ENCODE measurements at regions not wholly inside any gene's neighbourhood (a gene's known extent, or its start where the extent isn't known, plus 50 kb on each side); places are given as distances from the start of the nearest gene placed in this dataset.

DNA sequence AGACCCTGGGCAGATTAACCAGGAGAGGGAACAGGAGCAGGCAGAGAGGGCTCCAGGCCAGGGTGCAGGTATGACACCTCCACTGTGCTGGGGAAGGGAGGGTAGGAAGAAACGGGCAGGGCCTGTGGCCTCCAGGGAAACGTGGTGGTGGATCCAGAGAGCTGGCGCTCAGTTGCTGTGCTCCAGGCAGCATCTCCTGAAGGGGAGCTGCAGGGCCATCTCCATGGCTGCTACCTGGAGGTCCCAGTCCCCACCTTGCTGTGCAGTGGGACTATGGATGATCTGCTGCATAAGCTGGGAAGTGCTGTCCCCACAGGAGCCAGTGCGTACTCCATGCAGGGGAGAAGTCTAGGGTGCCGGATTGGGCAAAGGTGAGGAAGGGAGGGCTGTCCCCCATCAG lies 125.9 kb upstream of the RUNX3 start (continued):
- no peak for TF ChIP-seq ZSCAN9 (CRISPR knock-in tag; IDR thresholded peaks at IDR 0.05; ENCODE audit: borderline replicate concordance)
- TF ChIP-seq THAP9 (CRISPR knock-in tag; IDR thresholded peaks at IDR 0.05; ENCODE audit: borderline replicate concordance): no peak
- TF ChIP-seq GPN1 (CRISPR knock-in tag; IDR thresholded peaks at IDR 0.05; ENCODE audit: borderline replicate concordance): no peak
- no peak for TF ChIP-seq ZNF841 (CRISPR knock-in tag; IDR thresholded peaks at IDR 0.05; ENCODE audit: borderline replicate concordance)
- no peak for TF ChIP-seq FOSL2 (CRISPR knock-in tag; IDR thresholded peaks at IDR 0.05)

GRCh38 chr1:25055324-25055780 lies 125.3 kb upstream of the RUNX3 start:
- ChIA-PET CTCF (ENCODE audit: low intra/inter-chr PET ratio, low total read pairs) (no interaction called here), POLR2A (no interaction called here)
- no peak overlapping the region for H3K9ac ChIP-seq (ENCODE audit: insufficient read depth, low read depth, low read length)
- no peak for FAIRE-seq
- H3K79me2 ChIP-seq (ENCODE audit: insufficient read depth, low read length): no peaks in the 10 kb centered on the region
- no peak for ATAC-seq
- WGBS (ENCODE audit: low lambda C conversion rate): 20% methylated on average over 1 of the region's 13 CpGs
- intact Hi-C loops (cut with micrococcal nuclease; ENCODE audit: unreplicated experiment): no loop called here
- no peaks in the 10 kb centered on the region for H4K20me1 ChIP-seq (ENCODE audit: insufficient read depth, low read length)
- H3K4me2 ChIP-seq (ENCODE audit: low read depth, low read length): no peak overlapping the region
- no peak overlapping the region for H3K4me3 ChIP-seq (replicated peaks in 1 of 3; ENCODE audit: insufficient read depth in 1 of 3, low read depth in 2 of 3, low read length in 3 of 3)
- H3K27ac ChIP-seq (ENCODE audit: extremely low read length, insufficient read depth, low read length): no peak overlapping the region
- in situ Hi-C loops (cut with HindIII; ENCODE audit: extremely low pct_ligation_motif_present, low pct_unique_long_range_greater_than_20kb): no loop called here
- H3K4me1 ChIP-seq (ENCODE audit: insufficient read depth, low read length): no peaks in the 10 kb centered on the region
- no peaks in the 10 kb centered on the region for H3K9me3 ChIP-seq (ENCODE audit: low read length)
- no peaks in the 10 kb centered on the region for H3K36me3 ChIP-seq (replicated peaks in 1 of 2; ENCODE audit: control insufficient read depth in 1 of 2, insufficient read depth in 2 of 2, low read length in 2 of 2)
- no peak overlapping the region for H2AFZ ChIP-seq (ENCODE audit: low read length)
- H3K27me3 ChIP-seq (ENCODE audit: control insufficient read depth in 1 of 2, insufficient read depth in 2 of 2, low read length in 2 of 2): peaks cover 10 to 29% of the 10 kb centered on the region in 2 experiments; a peak in 4 of 5 replicates
- no peak for DNase-seq (ENCODE audit: low spot score)
- no TSS peak for BruUV-seq (replicated peaks)
- TF ChIP-seq MIXL1 (CRISPR knock-in tag; IDR thresholded peaks at IDR 0.05): no peak
- TF ChIP-seq IRF2 (CRISPR knock-in tag; IDR thresholded peaks at IDR 0.05): no peak
- TF ChIP-seq ZBTB7B (CRISPR knock-in tag; IDR thresholded peaks at IDR 0.05): no peak
- TF ChIP-seq SMYD3 (CRISPR knock-in tag; IDR thresholded peaks at IDR 0.05): no peak
- TF ChIP-seq, protein P1, sequence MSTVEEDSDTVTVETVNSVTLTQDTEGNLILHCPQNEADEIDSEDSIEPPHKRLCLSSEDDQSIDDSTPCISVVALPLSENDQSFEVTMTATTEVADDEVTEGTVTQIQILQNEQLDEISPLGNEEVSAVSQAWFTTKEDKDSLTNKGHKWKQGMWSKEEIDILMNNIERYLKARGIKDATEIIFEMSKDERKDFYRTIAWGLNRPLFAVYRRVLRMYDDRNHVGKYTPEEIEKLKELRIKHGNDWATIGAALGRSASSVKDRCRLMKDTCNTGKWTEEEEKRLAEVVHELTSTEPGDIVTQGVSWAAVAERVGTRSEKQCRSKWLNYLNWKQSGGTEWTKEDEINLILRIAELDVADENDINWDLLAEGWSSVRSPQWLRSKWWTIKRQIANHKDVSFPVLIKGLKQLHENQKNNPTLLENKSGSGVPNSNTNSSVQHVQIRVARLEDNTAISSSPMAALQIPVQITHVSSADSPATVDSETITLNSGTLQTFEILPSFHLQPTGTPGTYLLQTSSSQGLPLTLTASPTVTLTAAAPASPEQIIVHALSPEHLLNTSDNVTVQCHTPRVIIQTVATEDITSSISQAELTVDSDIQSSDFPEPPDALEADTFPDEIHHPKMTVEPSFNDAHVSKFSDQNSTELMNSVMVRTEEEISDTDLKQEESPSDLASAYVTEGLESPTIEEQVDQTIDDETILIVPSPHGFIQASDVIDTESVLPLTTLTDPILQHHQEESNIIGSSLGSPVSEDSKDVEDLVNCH (CRISPR knock-in tag; IDR thresholded peaks at IDR 0.05): no peak
- TF ChIP-seq KAT8 (CRISPR knock-in tag; IDR thresholded peaks at IDR 0.05): no peak
- no peak for TF ChIP-seq ARID5B (CRISPR knock-in tag; IDR thresholded peaks at IDR 0.05)
- TF ChIP-seq NR2F6 (IDR thresholded peaks at IDR 0.05): no peak
- TF ChIP-seq NR2F6 (CRISPR knock-in tag; IDR thresholded peaks at IDR 0.05): no peak
- TF ChIP-seq NONO (IDR thresholded peaks at IDR 0.05): no peak
- no peak for TF ChIP-seq NONO (CRISPR knock-in tag; conservative IDR thresholded peaks at IDR 0.05)

Measured in HepG2 (cell line).